Progenitor cell of endocrine pancreas (in vitro differentiated cells): ENCODE measurements at regions not wholly inside any gene's neighbourhood (a gene's known extent, or its start where the extent isn't known, plus 50 kb on each side); places are given as distances from the start of the nearest gene placed in this dataset.

Experiments used
- DNase-seq: peaks from one replicate; pipeline ENCODE4 v3.0.0; 2021; ENCODE audit warnings: low spot score; ENCODE audit not compliant: unreplicated experiment
- H3K27ac Mint-ChIP-seq: 2 replicates; pipeline ENCODE4 v1.8.0; 2021; ENCODE audit warnings: mild to moderate bottlenecking, moderate library complexity, mixed read lengths
- H3K27me3 Mint-ChIP-seq: 2 replicates; pipeline ENCODE4 v1.8.0; 2021; ENCODE audit warnings: mixed read lengths
- H3K36me3 Mint-ChIP-seq: 2 replicates; pipeline ENCODE4 v1.8.0; 2022; ENCODE audit warnings: mixed read lengths; ENCODE audit not compliant: insufficient read depth
- H3K4me1 Mint-ChIP-seq: 2 replicates; pipeline ENCODE4 v1.8.0; 2021; ENCODE audit warnings: low read depth, mixed read lengths
- H3K4me3 Mint-ChIP-seq: 2 replicates; pipeline ENCODE4 v1.8.0; 2021; ENCODE audit warnings: low read depth, mild to moderate bottlenecking, moderate library complexity, mixed read lengths
- H3K9me3 Mint-ChIP-seq: 2 replicates; pipeline ENCODE4 v1.8.0; 2021; ENCODE audit warnings: low read depth, mixed read lengths
- CTCF ChIP-seq: fragments of 200-600 bp; sonication (generic); IDR thresholded peaks from one replicate; pipeline ENCODE4 v1.5.0; 2021; ENCODE audit warnings: antibody characterized with exemption, mild to moderate bottlenecking; ENCODE audit not compliant: unreplicated experiment

DNA sequence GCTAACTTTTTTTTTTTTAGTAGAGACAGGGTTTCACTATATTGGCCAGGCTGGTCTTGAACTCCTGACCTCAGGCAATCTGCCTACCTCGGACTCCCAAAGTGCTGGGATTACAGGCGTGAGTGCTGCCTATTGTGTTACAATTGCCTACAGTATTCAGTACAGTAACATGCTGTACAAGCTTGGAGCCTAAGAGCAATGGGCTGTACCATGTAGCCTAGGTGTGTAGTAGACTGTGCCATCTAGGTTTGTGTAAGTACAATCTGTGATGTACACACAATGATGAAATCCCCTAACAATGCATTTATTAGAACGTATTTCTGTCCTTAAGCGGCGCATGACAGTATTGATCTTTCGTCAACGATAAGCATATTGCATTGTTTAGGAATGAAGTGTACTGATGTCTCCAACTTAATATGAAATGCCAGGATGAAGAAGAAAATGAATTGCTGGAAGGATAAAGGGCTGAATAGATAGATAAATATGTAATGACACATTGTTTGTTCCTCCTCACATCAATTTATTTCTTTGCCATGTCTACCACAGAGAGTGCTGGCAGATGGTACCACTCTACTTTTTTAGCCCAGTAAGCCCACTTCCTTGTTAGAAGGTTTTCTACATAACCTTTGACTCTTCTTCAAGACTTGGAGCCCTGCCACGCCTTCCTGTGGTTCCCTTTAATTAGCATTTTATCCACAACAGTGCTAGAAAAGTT lies 467.5 kb downstream of the VRK1 start:
- TF ChIP-seq CTCF, result no peak
- H3K9me3 Mint-ChIP-seq, result peaks cover 13% of the 10 kb centered on the region
- H3K4me3 Mint-ChIP-seq, result no peak overlapping the region
- peaks cover 30% of the 10 kb centered on the region for H3K4me1 Mint-ChIP-seq
- H3K27ac Mint-ChIP-seq, result no peak overlapping the region
- no peak for DNase-seq
- peaks cover 1% of the 10 kb centered on the region for H3K36me3 Mint-ChIP-seq
- H3K27me3 Mint-ChIP-seq, result no peaks in the 10 kb centered on the region

DNA sequence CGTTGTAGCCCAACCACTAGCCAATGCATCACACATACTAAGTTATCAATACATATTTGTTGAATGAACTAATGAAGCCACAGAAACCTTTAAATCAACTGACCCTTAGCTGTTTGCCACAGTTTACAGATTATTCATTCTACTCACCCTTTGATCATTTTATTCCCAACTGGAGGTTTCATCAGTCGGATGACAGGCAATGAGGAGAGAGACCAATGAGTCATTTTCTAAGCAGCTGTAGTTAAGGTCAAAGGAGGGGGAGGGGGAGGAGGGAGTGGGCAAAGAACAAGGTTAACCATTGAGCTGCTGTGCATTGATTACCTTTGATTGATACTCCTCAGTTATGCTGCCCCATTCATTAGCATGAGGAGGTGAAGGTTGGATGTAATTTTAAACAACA lies 469.5 kb downstream of the VRK1 start:
- peaks cover 34% of the 10 kb centered on the region for H3K4me1 Mint-ChIP-seq
- DNase-seq, result peak; percentile 15
- peak overlapping the region; percentile 7 for H3K4me3 Mint-ChIP-seq
- H3K9me3 Mint-ChIP-seq, result peaks cover 13% of the 10 kb centered on the region
- TF ChIP-seq CTCF, result no peak
- H3K27ac Mint-ChIP-seq, result peak overlapping the region; percentile 68
- H3K27me3 Mint-ChIP-seq, result no peaks in the 10 kb centered on the region
- H3K36me3 Mint-ChIP-seq, result peaks cover 1% of the 10 kb centered on the region

- peaks cover 4% of the 10 kb centered on the region for H3K27me3 Mint-ChIP-seq
- DNase-seq, result no peak
- peaks cover 7% of the 10 kb centered on the region for H3K9me3 Mint-ChIP-seq
- H3K36me3 Mint-ChIP-seq, result peaks cover 1% of the 10 kb centered on the region
- TF ChIP-seq CTCF, result no peak
- H3K4me3 Mint-ChIP-seq, result no peak overlapping the region
- H3K27ac Mint-ChIP-seq, result no peak overlapping the region
- peaks cover 34% of the 10 kb centered on the region for H3K4me1 Mint-ChIP-seq
Measured at GRCh38 chr14:97267509-97267908, 470.3 kb downstream of the VRK1 start.

DNA sequence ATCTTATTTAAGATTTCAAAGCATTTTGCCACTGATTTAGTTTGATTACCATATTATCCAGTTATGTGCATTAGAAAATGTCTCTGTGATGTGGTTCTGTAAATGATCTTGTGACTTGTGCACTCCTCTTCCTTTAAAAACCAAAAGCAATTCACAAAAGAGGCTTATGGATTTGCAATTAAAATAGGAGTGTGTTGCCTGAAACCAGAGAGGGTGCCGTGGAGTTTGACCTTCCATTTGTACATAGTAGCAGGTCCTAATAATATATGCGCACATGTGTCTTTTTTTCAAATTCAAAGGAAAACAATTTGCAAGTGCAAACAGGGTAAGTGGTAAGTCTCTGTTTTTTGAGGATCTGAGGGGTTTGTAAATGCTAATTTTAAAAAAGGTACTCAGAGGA lies 470.9 kb downstream of the VRK1 start:
- DNase-seq, result no peak
- no peak overlapping the region for H3K27ac Mint-ChIP-seq
- H3K4me3 Mint-ChIP-seq, result no peak overlapping the region
- TF ChIP-seq CTCF, result no peak
- peaks cover 6% of the 10 kb centered on the region for H3K27me3 Mint-ChIP-seq
- H3K4me1 Mint-ChIP-seq, result peaks cover 34% of the 10 kb centered on the region
- H3K36me3 Mint-ChIP-seq, result peaks cover 1% of the 10 kb centered on the region
- H3K9me3 Mint-ChIP-seq, result peaks cover 7% of the 10 kb centered on the region

- Mint-ChIP-seq H3K4me1 (peaks cover 27% of the 10 kb centered on the region), H3K9me3 (peaks cover 7% of the 10 kb centered on the region), H3K36me3 (peaks cover 1% of the 10 kb centered on the region), H3K27ac (no peak overlapping the region), H3K27me3 (peaks cover 15% of the 10 kb centered on the region), H3K4me3 (no peak overlapping the region)
- TF ChIP-seq CTCF, result no peak
- DNase-seq, result no peak
Measured at GRCh38 chr14:97270308-97270707, 473.1 kb downstream of the VRK1 start.
